ENCODE measurements at regions not wholly inside any gene's neighbourhood (a gene's known extent, or its start where the extent isn't known, plus 50 kb on each side); places are given as distances from the start of the nearest gene placed in this dataset.

DNA sequence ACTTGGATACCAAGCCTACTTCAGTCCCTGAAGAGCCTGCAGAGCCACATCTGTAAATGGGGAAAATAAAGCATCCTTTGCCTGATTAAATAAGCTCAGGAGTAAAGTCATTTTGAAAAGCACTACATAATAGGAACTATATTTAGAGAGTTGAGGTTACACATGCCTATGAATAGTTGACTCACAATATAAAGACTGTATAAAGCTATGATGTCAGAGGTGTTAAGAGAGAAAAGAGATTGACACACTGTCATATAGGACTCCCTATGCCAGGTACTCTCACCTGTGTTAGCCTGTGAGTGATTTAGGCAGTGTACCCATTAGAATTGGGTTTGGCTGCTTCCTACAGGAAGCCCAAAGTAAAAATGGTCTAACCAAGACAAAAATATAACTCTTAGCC is 87.7 kb upstream of the CRHR1 start:
- TF ChIP-seq, protein P1, sequence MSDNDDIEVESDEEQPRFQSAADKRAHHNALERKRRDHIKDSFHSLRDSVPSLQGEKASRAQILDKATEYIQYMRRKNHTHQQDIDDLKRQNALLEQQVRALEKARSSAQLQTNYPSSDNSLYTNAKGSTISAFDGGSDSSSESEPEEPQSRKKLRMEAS (IDR thresholded peaks at IDR 0.05), result no peak
- TF ChIP-seq TCF12 (IDR thresholded peaks at IDR 0.05; ENCODE audit: low read depth), result no peak
- TF ChIP-seq TAF1 (IDR thresholded peaks at IDR 0.05; ENCODE audit: low read depth), result no peak
- no peak for TF ChIP-seq REST (IDR thresholded peaks at IDR 0.05; ENCODE audit: low read depth)
- no peak for TF ChIP-seq CEBPB (IDR thresholded peaks at IDR 0.05)
- no peak for TF ChIP-seq EP300 (IDR thresholded peaks at IDR 0.05; ENCODE audit: borderline replicate concordance)
- no peak for TF ChIP-seq TEAD4 (IDR thresholded peaks at IDR 0.05)
